CD4-positive, CD25-positive, alpha-beta regulatory T cell (primary cell): ENCODE measurements at regions not wholly inside any gene's neighbourhood (a gene's known extent, or its start where the extent isn't known, plus 50 kb on each side); places are given as distances from the start of the nearest gene placed in this dataset.
A peak's percentile ranks its signal among the peaks of the same experiment; 100 is the strongest.

Experiments
- ATAC-seq, 2 donors: fragments of 150-1000 bp; cut with Tn5 transposase; one replicate each; pipeline ENCODE4 v1.10.0; 2021; ENCODE audit warnings: low read depth in 2 of 2, moderate number of reproducible peaks in 2 of 2, moderate library complexity in 1 of 2
- DNase-seq, 3 donors: peaks; one replicate each; pipeline versions ENCODE4 v3.0.0 to v3.0.0-alpha.2; 2012 to 2022; ENCODE audit warnings: mixed read lengths in 1 of 3
- H3K27ac ChIP-seq: one replicate; pipeline ENCODE4 v1.7.0; 2013; ENCODE audit warnings: mild to moderate bottlenecking, low read length; ENCODE audit not compliant: insufficient read depth, poor library complexity, severe bottlenecking
- H3K27me3 ChIP-seq: one replicate; pipeline ENCODE4 v1.7.0; 2013; ENCODE audit warnings: low read length; ENCODE audit not compliant: control insufficient read depth, insufficient read depth
- H3K36me3 ChIP-seq: one replicate; pipeline ENCODE4 v1.7.0; 2013; ENCODE audit warnings: mild to moderate bottlenecking, low read length, moderate library complexity; ENCODE audit not compliant: control insufficient read depth, insufficient read depth
- H3K4me1 ChIP-seq: 2 replicates; pipeline ENCODE4 v1.7.0; 2013; ENCODE audit warnings: mild to moderate bottlenecking, low read length; ENCODE audit not compliant: insufficient read depth, control insufficient read depth, poor library complexity, severe bottlenecking
- H3K4me3 ChIP-seq: one replicate; pipeline ENCODE4 v1.7.0; 2013; ENCODE audit warnings: low read depth, mild to moderate bottlenecking, low read length, moderate library complexity
- H3K9me3 ChIP-seq, 2 experiments: 1 replicate in 1 of 2; 2 replicates in 1 of 2; pipeline ENCODE4 v1.7.0; 2013; ENCODE audit warnings: low read length in 2 of 2, mild to moderate bottlenecking in 1 of 2, moderate library complexity in 1 of 2; ENCODE audit not compliant: control insufficient read depth in 2 of 2
- H3K27ac Mint-ChIP-seq, 3 donors: one replicate each; pipeline ENCODE4 v1.8.0; 2020 to 2022; ENCODE audit warnings: mild to moderate bottlenecking in 3 of 3, mixed read lengths in 3 of 3, moderate library complexity in 2 of 3
- H3K27me3 Mint-ChIP-seq: one replicate; pipeline ENCODE4 v1.8.0; 2022; ENCODE audit warnings: mild to moderate bottlenecking, mixed read lengths
- H3K36me3 Mint-ChIP-seq: one replicate; pipeline ENCODE4 v1.8.0; 2020; ENCODE audit warnings: mixed read lengths
- H3K4me1 Mint-ChIP-seq, 4 donors: one replicate each; pipeline ENCODE4 v1.8.0; 2020 to 2022; ENCODE audit warnings: mixed read lengths in 4 of 4, mild to moderate bottlenecking in 1 of 4
- H3K4me3 Mint-ChIP-seq, 4 donors: one replicate each; pipeline ENCODE4 v1.8.0; 2020 to 2022; ENCODE audit warnings: mild to moderate bottlenecking in 4 of 4, mixed read lengths in 4 of 4, moderate library complexity in 3 of 4
- H3K9me3 Mint-ChIP-seq, 7 donors: one replicate each; pipeline ENCODE4 v1.8.0; 2020 to 2022; ENCODE audit warnings: mixed read lengths in 7 of 7, mild to moderate bottlenecking in 3 of 7, moderate library complexity in 2 of 7

DNA sequence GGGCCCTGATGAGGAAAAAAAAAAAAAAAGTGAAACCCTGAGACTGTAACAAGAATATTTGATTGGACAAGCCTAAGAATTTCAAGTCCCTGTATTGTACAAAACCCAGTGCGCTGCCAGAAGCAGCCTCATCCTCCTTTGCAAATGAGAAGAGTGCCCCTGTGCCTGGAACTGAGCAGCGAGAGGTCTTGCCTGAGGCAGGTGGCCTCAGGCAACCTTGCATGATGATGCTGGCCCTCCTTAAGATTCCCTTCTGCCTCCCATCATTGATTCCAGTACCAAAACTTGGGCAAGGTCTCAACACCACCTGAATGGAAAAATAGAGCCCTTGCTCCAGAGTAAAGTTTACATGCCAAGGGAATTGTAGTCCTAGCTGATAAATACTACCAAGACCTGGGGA is 129.6 kb upstream of the RAB4A start:
- ATAC-seq (no peak), DNase-seq (no peak)
- Mint-ChIP-seq H3K4me3 (no peak overlapping the region), H3K27me3 (no peaks in the 10 kb centered on the region), H3K9me3 (no peaks in the 10 kb centered on the region), H3K27ac (no peak overlapping the region), H3K36me3 (no peaks in the 10 kb centered on the region), H3K4me1 (peaks cover 0 to 30% (median 7%) of the 10 kb centered on the region in 4 donors)
- Histone ChIP-seq H3K9me3 (no peaks in the 10 kb centered on the region), H3K4me3 (no peak overlapping the region), H3K27ac (no peak overlapping the region), H3K4me1 (no peaks in the 10 kb centered on the region), H3K27me3 (no peaks in the 10 kb centered on the region), H3K36me3 (no peaks in the 10 kb centered on the region)

DNA sequence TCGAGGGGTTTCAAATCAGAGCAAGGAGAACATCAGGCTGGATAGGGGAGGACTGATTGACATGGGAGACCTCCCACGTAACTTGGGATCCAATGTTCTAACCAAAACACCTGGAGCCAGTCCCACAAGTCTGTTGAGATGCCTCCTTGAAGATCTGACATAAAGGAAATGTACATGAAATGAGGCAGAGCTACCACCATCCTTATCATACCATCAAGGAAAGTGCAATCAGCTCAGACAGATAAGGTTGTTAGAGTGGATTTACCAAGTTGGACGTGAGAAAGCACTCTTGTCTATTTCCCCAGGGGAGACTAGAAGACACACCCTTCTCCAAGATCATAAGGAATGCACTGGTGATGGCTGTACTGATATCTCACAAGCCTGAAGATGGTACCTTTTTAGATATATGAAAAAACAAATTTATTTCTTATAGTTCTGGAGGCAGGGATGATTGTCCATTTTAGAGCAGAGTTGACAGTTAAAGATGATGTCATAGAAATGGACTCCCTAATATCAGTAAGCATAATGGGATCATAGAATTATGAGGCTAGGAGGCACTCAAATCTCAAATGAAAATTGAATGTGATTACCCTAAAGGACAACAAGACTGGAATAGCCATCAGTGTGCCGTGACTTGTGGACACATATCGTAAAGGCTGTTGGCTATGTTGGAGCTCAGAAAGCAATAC is 129.1 kb upstream of the RAB4A start:
- no peaks in the 10 kb centered on the region for H3K36me3 Mint-ChIP-seq

DNA sequence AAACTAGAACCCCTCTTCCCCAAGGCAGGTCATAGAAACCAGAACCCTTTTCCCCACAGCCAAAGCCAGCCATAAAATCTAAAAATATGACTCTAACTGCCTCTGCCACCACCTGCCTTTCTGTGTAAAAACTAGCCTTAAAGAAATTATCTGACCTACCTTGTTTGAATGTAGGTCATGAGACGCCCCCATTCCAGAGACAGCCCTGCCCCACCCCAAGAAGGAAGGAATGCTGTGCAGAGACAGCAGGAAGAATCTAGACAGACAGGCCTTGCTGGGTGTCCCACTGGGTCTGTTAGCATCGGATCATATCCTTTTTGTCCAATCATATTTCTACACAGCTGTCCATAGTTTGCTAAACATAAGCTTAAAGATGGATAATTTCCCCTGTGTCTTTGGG is 128.4 kb upstream of the RAB4A start:
- Histone ChIP-seq H3K4me3 (no peak overlapping the region), H3K9me3 (no peaks in the 10 kb centered on the region), H3K27me3 (no peaks in the 10 kb centered on the region), H3K36me3 (no peaks in the 10 kb centered on the region), H3K27ac (no peak overlapping the region), H3K4me1 (no peaks in the 10 kb centered on the region)
- no peak for ATAC-seq
- peak overlapping the region in 1 of 3 donors; percentile 26 for H3K27ac Mint-ChIP-seq
- DNase-seq = no peak
- no peaks in the 10 kb centered on the region for H3K27me3 Mint-ChIP-seq
- H3K9me3 Mint-ChIP-seq = no peaks in the 10 kb centered on the region
- H3K4me1 Mint-ChIP-seq = peaks cover 0 to 18% (median 6%) of the 10 kb centered on the region in 4 donors
- H3K4me3 Mint-ChIP-seq = no peak overlapping the region
- no peaks in the 10 kb centered on the region for H3K36me3 Mint-ChIP-seq

More for the DNA sequence above, 129.1 kb upstream of the RAB4A start:
- Mint-ChIP-seq H3K27me3 (no peaks in the 10 kb centered on the region), H3K27ac (no peak overlapping the region), H3K4me3 (no peak overlapping the region), H3K9me3 (no peaks in the 10 kb centered on the region), H3K4me1 (peaks cover 0 to 24% (median 6%) of the 10 kb centered on the region in 4 donors)
- no peak for ATAC-seq
- H3K4me3 ChIP-seq = no peak overlapping the region
- H3K36me3 ChIP-seq = no peaks in the 10 kb centered on the region
- no peak overlapping the region for H3K27ac ChIP-seq
- no peaks in the 10 kb centered on the region for H3K4me1 ChIP-seq
- no peaks in the 10 kb centered on the region for H3K9me3 ChIP-seq
- H3K27me3 ChIP-seq = no peaks in the 10 kb centered on the region
- DNase-seq = no peak

DNA sequence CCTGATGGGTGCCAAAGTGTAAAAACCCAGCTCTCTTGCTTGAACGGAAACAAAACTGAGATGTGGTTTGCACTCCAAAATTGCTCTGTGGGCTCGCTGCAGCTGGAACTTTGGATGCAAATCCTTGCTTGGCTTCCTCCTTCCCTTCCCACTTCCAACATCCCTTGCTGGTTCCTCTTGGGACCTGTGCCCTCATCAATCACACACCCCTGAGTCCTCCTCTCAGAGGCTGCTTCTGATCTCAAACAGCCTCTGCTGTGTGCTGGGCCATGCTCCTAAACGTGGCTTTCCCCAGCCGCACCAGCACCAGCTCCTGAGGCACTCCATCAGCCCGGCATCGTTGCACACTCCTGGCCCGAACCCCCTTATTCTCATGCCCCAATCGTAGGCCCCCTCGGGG is 124.3 kb upstream of the RAB4A start:
- no peaks in the 10 kb centered on the region for H3K4me1 ChIP-seq
- H3K4me3 ChIP-seq = no peak overlapping the region
- H3K9me3 ChIP-seq = no peaks in the 10 kb centered on the region
- H3K4me3 Mint-ChIP-seq = no peak overlapping the region
- H3K27ac ChIP-seq = no peak overlapping the region
- ATAC-seq (no peak), DNase-seq (no peak)
- no peak overlapping the region for H3K27ac Mint-ChIP-seq
- no peaks in the 10 kb centered on the region for H3K36me3 ChIP-seq
- H3K27me3 ChIP-seq = no peaks in the 10 kb centered on the region
- no peaks in the 10 kb centered on the region for H3K4me1 Mint-ChIP-seq
- H3K36me3 Mint-ChIP-seq = no peaks in the 10 kb centered on the region
- no peaks in the 10 kb centered on the region for H3K9me3 Mint-ChIP-seq
- no peaks in the 10 kb centered on the region for H3K27me3 Mint-ChIP-seq

DNA sequence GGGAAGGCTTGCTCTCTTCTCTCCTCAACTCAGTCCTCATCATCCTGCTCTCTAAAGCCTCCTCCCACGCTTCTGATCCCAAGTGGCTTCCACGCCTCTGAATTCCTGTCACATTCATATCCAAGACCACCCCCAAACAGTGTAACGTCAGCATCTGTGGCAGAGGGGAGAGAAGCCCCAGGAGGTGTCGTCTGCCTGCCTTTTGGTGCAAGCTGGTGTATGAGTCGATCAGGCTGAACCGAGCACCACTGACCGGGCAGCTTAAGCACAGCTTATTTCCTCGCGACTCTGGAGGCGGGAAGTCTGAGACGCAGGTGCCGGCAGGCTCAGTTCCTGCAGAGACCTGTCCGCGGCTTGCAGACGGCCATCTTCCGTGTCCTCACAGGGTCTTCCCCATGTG is 123.8 kb upstream of the RAB4A start:
- no peak overlapping the region for H3K27ac ChIP-seq
- Mint-ChIP-seq H3K36me3 (no peaks in the 10 kb centered on the region), H3K4me1 (no peaks in the 10 kb centered on the region), H3K4me3 (no peak overlapping the region), H3K27me3 (no peaks in the 10 kb centered on the region), H3K9me3 (no peaks in the 10 kb centered on the region), H3K27ac (peak overlapping the region in 1 of 3 donors; percentile 22)
- ATAC-seq = no peak
- no peak for DNase-seq
- H3K36me3 ChIP-seq = no peaks in the 10 kb centered on the region
- no peaks in the 10 kb centered on the region for H3K27me3 ChIP-seq
- no peaks in the 10 kb centered on the region for H3K9me3 ChIP-seq
- H3K4me1 ChIP-seq = no peaks in the 10 kb centered on the region
- H3K4me3 ChIP-seq = no peak overlapping the region

DNA sequence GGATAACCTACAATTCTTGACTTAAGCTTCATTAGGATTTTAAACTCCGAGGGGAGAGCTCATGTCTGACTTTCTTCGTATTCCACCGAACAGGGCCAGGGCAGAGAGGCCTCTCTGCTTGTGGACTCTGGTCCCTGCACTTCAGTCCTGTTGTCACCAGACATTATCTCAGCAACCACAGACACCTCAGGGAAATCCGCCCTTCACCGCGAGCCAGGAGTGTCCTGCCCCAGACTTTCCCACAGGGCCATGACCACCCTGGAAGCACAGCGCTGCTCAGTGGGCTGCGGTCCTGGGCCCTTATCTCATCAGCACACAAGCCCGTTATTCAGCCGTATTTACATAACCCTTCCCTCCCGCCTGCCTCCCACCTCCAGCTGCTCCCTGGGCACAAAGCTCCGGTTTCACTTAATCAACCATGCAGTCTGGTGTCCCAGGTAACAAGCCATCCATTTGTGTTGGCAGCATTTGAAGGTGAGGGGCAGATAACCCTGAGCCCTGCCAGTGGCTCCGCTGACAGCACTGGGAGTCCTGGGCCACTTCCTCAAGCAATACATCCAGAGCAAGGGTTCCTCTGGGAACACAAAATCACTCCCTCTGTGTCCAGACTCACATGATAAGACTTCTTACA is 122.8 kb upstream of the RAB4A start:
- H3K9me3 ChIP-seq = no peaks in the 10 kb centered on the region
- Mint-ChIP-seq H3K27me3 (no peaks in the 10 kb centered on the region), H3K36me3 (no peaks in the 10 kb centered on the region), H3K4me3 (no peak overlapping the region), H3K4me1 (peaks cover 0 to 4% (median 0%) of the 10 kb centered on the region in 4 donors), H3K27ac (no peak overlapping the region), H3K9me3 (no peaks in the 10 kb centered on the region)
- H3K27me3 ChIP-seq = no peaks in the 10 kb centered on the region
- DNase-seq (no peak), ATAC-seq (no peak)
- H3K4me3 ChIP-seq = no peak overlapping the region
- no peaks in the 10 kb centered on the region for H3K4me1 ChIP-seq
- no peak overlapping the region for H3K27ac ChIP-seq
- H3K36me3 ChIP-seq = no peaks in the 10 kb centered on the region

DNA sequence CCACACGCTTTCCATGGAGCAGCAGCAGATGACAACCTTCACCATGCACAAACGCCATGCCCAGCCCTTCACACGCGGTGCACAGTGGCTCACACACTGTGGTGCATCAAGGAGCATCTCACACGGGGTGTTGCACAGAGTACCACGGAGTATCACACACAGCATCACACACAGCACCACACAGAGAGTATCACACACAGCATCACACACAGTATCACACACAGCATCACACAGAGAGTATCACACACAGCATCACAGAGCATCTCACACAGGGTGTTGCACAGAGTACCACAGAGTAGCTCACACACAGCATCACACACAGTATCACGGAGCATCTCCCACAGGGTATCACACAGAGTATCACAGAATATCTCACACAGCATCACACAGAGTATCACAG is 122.2 kb upstream of the RAB4A start:
- ATAC-seq = no peak
- no peaks in the 10 kb centered on the region for H3K27me3 ChIP-seq
- H3K27me3 Mint-ChIP-seq = no peaks in the 10 kb centered on the region

DNA sequence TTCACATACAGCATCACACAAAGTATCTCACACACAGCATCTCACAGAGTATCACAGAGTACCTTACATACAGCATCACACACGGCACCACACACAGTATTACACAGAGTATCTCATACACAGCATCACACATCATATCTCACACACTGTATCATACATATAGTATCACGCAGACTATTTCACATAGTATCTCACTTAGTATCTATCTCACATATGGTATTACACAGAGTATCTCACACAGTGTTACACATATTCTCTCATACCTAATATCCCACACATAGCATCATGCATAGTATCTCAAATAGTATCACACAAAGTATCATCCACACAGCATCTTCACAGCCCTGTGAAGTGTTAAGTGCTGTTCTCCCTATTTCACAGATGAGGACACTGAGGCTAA is 121.5 kb upstream of the RAB4A start:
- Mint-ChIP-seq H3K9me3 (no peaks in the 10 kb centered on the region), H3K4me3 (no peak overlapping the region), H3K4me1 (peaks cover 0 to 10% (median under 1%) of the 10 kb centered on the region in 4 donors), H3K27me3 (no peaks in the 10 kb centered on the region), H3K36me3 (no peaks in the 10 kb centered on the region), H3K27ac (no peak overlapping the region)
- Histone ChIP-seq H3K27ac (no peak overlapping the region), H3K27me3 (no peaks in the 10 kb centered on the region), H3K4me3 (no peak overlapping the region), H3K4me1 (no peaks in the 10 kb centered on the region), H3K9me3 (no peaks in the 10 kb centered on the region), H3K36me3 (no peaks in the 10 kb centered on the region)
- ATAC-seq (no peak), DNase-seq (no peak)

More for the DNA sequence above, 122.2 kb upstream of the RAB4A start:
- Mint-ChIP-seq H3K9me3 (no peaks in the 10 kb centered on the region), H3K27ac (no peak overlapping the region), H3K4me1 (peaks cover 0 to 8% (median 0%) of the 10 kb centered on the region in 4 donors), H3K36me3 (no peaks in the 10 kb centered on the region), H3K4me3 (no peak overlapping the region)
- H3K9me3 ChIP-seq = no peaks in the 10 kb centered on the region
- H3K4me3 ChIP-seq = no peak overlapping the region
- no peaks in the 10 kb centered on the region for H3K36me3 ChIP-seq
- no peaks in the 10 kb centered on the region for H3K4me1 ChIP-seq
- H3K27ac ChIP-seq = no peak overlapping the region
- no peak for DNase-seq
